ENCODE measurements at regions not wholly inside any gene's neighbourhood (a gene's known extent, or its start where the extent isn't known, plus 50 kb on each side); places are given as distances from the start of the nearest gene placed in this dataset.
A peak's percentile ranks its signal among the peaks of the same experiment; 100 is the strongest.

GRCh38 chr2:222795450-222796357 lies 65.1 kb upstream of the ACSL3 start:
- Mint-ChIP-seq H3K36me3 (ENCODE audit: insufficient read depth, unreplicated experiment) (no peaks in the 10 kb centered on the region), H3K27me3 (ENCODE audit: unreplicated experiment) (no peaks in the 10 kb centered on the region), H3K4me3 (ENCODE audit: low read depth, unreplicated experiment) (no peak overlapping the region), H3K4me1 (ENCODE audit: low read depth, unreplicated experiment) (peaks cover 19% of the 10 kb centered on the region), H3K27ac (ENCODE audit: unreplicated experiment) (no peak overlapping the region), H3K9me3 (ENCODE audit: low read depth, unreplicated experiment) (no peaks in the 10 kb centered on the region)
- intact Hi-C loops (cut with micrococcal nuclease; ENCODE audit: unreplicated experiment): loop anchor here (2.0 to 5.0 kb wide), 3 partner anchors 42 to 92 kb away; no protein-coding TSS in a partner anchor
- no TSS peak for BruUV-seq (replicated peaks)
- CTCF ChIA-PET: interaction anchor here (0.6 kb wide), 1 partner anchor 1045 kb away, joined by 6 read pairs; no protein-coding TSS in a partner anchor
- DNase-seq: no peak
- TF ChIP-seq CTCF (IDR thresholded peaks at IDR 0.05; ENCODE audit: unreplicated experiment): no peak

GRCh38 chr2:222796413-222797103 lies 64.3 kb upstream of the ACSL3 start:
- no peak overlapping the region for H3K27ac Mint-ChIP-seq (ENCODE audit: unreplicated experiment)
- no peaks in the 10 kb centered on the region for H3K36me3 Mint-ChIP-seq (ENCODE audit: insufficient read depth, unreplicated experiment)
- DNase-seq: no peak
- no peaks in the 10 kb centered on the region for H3K9me3 Mint-ChIP-seq (ENCODE audit: low read depth, unreplicated experiment)
- H3K4me3 Mint-ChIP-seq (ENCODE audit: low read depth, unreplicated experiment): no peak overlapping the region
- no peak for TF ChIP-seq CTCF (IDR thresholded peaks at IDR 0.05; ENCODE audit: unreplicated experiment)
- no peaks in the 10 kb centered on the region for H3K27me3 Mint-ChIP-seq (ENCODE audit: unreplicated experiment)
- peaks cover 19% of the 10 kb centered on the region for H3K4me1 Mint-ChIP-seq (ENCODE audit: low read depth, unreplicated experiment)
- CTCF ChIA-PET: interaction anchor here (0.7 to 2.2 kb wide), 5 partner anchors 9 to 607 kb away, joined by 3 to 9 read pairs (median 5); no protein-coding TSS in a partner anchor
- BruUV-seq (replicated peaks): no TSS peak
- intact Hi-C loops (cut with micrococcal nuclease; ENCODE audit: unreplicated experiment): loop anchor here (1.0 to 5.0 kb wide), 4 partner anchors 41 to 107 kb away; no protein-coding TSS in a partner anchor

- Mint-ChIP-seq H3K27me3 (ENCODE audit: unreplicated experiment) (no peaks in the 10 kb centered on the region), H3K27ac (ENCODE audit: unreplicated experiment) (no peak overlapping the region), H3K36me3 (ENCODE audit: insufficient read depth, unreplicated experiment) (no peaks in the 10 kb centered on the region), H3K4me1 (ENCODE audit: low read depth, unreplicated experiment) (peaks cover 19% of the 10 kb centered on the region), H3K9me3 (ENCODE audit: low read depth, unreplicated experiment) (no peaks in the 10 kb centered on the region), H3K4me3 (ENCODE audit: low read depth, unreplicated experiment) (no peak overlapping the region)
- CTCF ChIA-PET: interaction anchor here (0.7 to 2.2 kb wide), 5 partner anchors 8 to 606 kb away, joined by 3 to 9 read pairs (median 5); no protein-coding TSS in a partner anchor
- BruUV-seq (replicated peaks): no TSS peak
- TF ChIP-seq CTCF (IDR thresholded peaks at IDR 0.05; ENCODE audit: unreplicated experiment): peak; percentile 39
- intact Hi-C loops (cut with micrococcal nuclease; ENCODE audit: unreplicated experiment): loop anchor here (1.0 to 5.0 kb wide), 4 partner anchors 40 to 106 kb away; no protein-coding TSS in a partner anchor
- DNase-seq: no peak
Measured at GRCh38 chr2:222797261-222797660, 63.6 kb upstream of the ACSL3 start.

- TF ChIP-seq CTCF (IDR thresholded peaks at IDR 0.05; ENCODE audit: unreplicated experiment): no peak
- BruUV-seq (replicated peaks): no TSS peak
- CTCF ChIA-PET: interaction anchor here (1.2 to 2.2 kb wide), 2 partner anchors 8 to 105 kb away, joined by 5 to 9 read pairs; no protein-coding TSS in a partner anchor
- Mint-ChIP-seq H3K27me3 (ENCODE audit: unreplicated experiment) (no peaks in the 10 kb centered on the region), H3K9me3 (ENCODE audit: low read depth, unreplicated experiment) (no peaks in the 10 kb centered on the region), H3K4me3 (ENCODE audit: low read depth, unreplicated experiment) (no peak overlapping the region), H3K27ac (ENCODE audit: unreplicated experiment) (no peak overlapping the region), H3K36me3 (ENCODE audit: insufficient read depth, unreplicated experiment) (no peaks in the 10 kb centered on the region), H3K4me1 (ENCODE audit: low read depth, unreplicated experiment) (peaks cover 19% of the 10 kb centered on the region)
- intact Hi-C loops (cut with micrococcal nuclease; ENCODE audit: unreplicated experiment): loop anchor here (1.0 to 5.0 kb wide), 4 partner anchors 39 to 105 kb away; no protein-coding TSS in a partner anchor
- DNase-seq: no peak
Measured at GRCh38 chr2:222797871-222798270, 63.0 kb upstream of the ACSL3 start.
